ENCODE measurements at regions not wholly inside any gene's neighbourhood (a gene's known extent, or its start where the extent isn't known, plus 50 kb on each side); places are given as distances from the start of the nearest gene placed in this dataset.

DNA sequence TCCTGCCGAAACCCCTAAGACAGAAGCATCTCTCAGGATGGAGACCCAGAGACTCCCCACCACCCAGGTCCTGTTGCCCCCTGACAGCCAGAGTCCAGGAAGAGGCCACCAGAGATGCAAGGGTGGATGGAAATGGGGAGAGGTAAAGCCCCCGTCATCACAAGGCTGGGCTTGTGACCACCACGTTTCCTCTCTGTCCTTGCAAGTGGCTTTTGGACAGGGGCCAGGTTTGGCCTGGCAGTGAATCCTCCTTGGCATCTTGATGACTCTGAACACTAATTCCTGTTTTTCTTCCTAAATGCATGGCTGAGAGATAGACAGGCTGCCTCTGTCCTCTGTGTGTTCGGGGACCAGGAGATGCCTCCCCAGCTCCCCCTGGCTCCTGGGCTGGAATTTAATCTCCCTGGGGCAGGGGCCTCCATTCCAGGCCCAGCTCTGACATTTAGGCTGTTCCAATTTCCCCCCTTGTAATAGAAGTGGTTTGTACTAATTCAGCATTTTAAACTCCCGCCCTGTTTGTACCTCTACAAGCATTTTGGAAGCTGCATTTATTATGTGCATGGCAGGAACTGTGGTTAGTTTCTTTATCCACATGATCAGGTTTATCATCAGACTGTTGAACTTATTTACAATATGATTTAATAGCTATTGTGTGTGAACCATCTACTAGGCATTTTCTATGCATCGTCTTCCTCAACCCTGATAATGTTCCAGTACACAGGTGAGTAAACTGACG is 116.1 kb upstream of the IRX6 start:
- H3K79me2 ChIP-seq (ENCODE audit: control insufficient read depth, insufficient read depth, low read length), result no peaks in the 10 kb centered on the region
- no peak overlapping the region for H3K27ac ChIP-seq (ENCODE audit: insufficient read depth, low read depth, low read length)
- no peak overlapping the region for H3K9ac ChIP-seq (replicated peaks; ENCODE audit: extremely low read depth, insufficient read depth, low read length)
- no peaks in the 10 kb centered on the region for H3K27me3 ChIP-seq (ENCODE audit: control insufficient read depth in 2 of 2, insufficient read depth in 2 of 2, low read length in 2 of 2)
- H3K9me3 ChIP-seq (replicated peaks; ENCODE audit: control insufficient read depth, insufficient read depth, low read length), result no peaks in the 10 kb centered on the region
- TF ChIP-seq FOS (IDR thresholded peaks at IDR 0.05; ENCODE audit: borderline replicate concordance, insufficient read depth, low read length) (no peak), GATA2 (IDR thresholded peaks at IDR 0.05; ENCODE audit: insufficient read depth, insufficient read length, low read depth, low read length) (no peak), EZH2 (IDR thresholded peaks at IDR 0.05; ENCODE audit: borderline replicate concordance, low read depth, low read length, severe bottlenecking) (no peak), JUN (IDR thresholded peaks at IDR 0.05; ENCODE audit: borderline replicate concordance, insufficient read depth, insufficient read length, low read depth) (no peak), POLR2A (IDR thresholded peaks at IDR 0.05; ENCODE audit: low read depth, low read length) (no peak), POLR2AphosphoS5 (IDR thresholded peaks at IDR 0.05; ENCODE audit: insufficient read depth, low read depth, low read length) (no peak), MYC (IDR thresholded peaks at IDR 0.05; ENCODE audit: low read depth, low read length) (no peak)
- TF ChIP-seq, protein P1, sequence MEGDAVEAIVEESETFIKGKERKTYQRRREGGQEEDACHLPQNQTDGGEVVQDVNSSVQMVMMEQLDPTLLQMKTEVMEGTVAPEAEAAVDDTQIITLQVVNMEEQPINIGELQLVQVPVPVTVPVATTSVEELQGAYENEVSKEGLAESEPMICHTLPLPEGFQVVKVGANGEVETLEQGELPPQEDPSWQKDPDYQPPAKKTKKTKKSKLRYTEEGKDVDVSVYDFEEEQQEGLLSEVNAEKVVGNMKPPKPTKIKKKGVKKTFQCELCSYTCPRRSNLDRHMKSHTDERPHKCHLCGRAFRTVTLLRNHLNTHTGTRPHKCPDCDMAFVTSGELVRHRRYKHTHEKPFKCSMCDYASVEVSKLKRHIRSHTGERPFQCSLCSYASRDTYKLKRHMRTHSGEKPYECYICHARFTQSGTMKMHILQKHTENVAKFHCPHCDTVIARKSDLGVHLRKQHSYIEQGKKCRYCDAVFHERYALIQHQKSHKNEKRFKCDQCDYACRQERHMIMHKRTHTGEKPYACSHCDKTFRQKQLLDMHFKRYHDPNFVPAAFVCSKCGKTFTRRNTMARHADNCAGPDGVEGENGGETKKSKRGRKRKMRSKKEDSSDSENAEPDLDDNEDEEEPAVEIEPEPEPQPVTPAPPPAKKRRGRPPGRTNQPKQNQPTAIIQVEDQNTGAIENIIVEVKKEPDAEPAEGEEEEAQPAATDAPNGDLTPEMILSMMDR (IDR thresholded peaks at IDR 0.05; ENCODE audit: extremely low read depth in 1 of 2, insufficient read depth in 1 of 2, low read depth in 1 of 2, low read length in 2 of 2), result no peak
- TF ChIP-seq, protein P2, sequence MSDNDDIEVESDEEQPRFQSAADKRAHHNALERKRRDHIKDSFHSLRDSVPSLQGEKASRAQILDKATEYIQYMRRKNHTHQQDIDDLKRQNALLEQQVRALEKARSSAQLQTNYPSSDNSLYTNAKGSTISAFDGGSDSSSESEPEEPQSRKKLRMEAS (IDR thresholded peaks at IDR 0.05; ENCODE audit: insufficient read depth, insufficient read length), result no peak
- H3K4me2 ChIP-seq (ENCODE audit: insufficient read depth, low read length), result no peak overlapping the region
- H2AFZ ChIP-seq (ENCODE audit: low read depth, low read length), result no peak overlapping the region
- ChIA-PET POLR2A (no interaction called here), CTCF (no interaction called here)
- no peaks in the 10 kb centered on the region for H3K9me1 ChIP-seq (replicated peaks; ENCODE audit: control insufficient read depth, extremely low read depth, insufficient read depth, low read length)
- no peaks in the 10 kb centered on the region for H4K20me1 ChIP-seq (replicated peaks; ENCODE audit: control insufficient read depth, extremely low read depth, insufficient read depth, low read length)
- no peaks in the 10 kb centered on the region for H3K36me3 ChIP-seq (ENCODE audit: control insufficient read depth in 2 of 2, extremely low read depth in 1 of 2, insufficient read depth in 2 of 2, low read length in 2 of 2)
- dilution Hi-C loops (cut with MboI; ENCODE audit: extremely low pct_ligation_motif_present, low sequenced_read_pairs), result no loop called here
- FAIRE-seq (no peak), DNase-seq (ENCODE audit: low read depth, low spot score) (no peak)
- H3K4me3 ChIP-seq (replicated peaks in 1 of 3; ENCODE audit: insufficient read depth in 1 of 3, low read depth in 1 of 3, low read length in 3 of 3), result no peak overlapping the region
- H3K4me1 ChIP-seq (ENCODE audit: control insufficient read depth, extremely low read depth, insufficient read depth, low read length), result no peaks in the 10 kb centered on the region
- no TSS peak for BruUV-seq (replicated peaks)
- intact Hi-C loops (cut with micrococcal nuclease), result no loop called here

Measured in endothelial cell of umbilical vein (primary cell).